ENCODE measurements at regions not wholly inside any gene's neighbourhood (a gene's known extent, or its start where the extent isn't known, plus 50 kb on each side); places are given as distances from the start of the nearest gene placed in this dataset.

DNA sequence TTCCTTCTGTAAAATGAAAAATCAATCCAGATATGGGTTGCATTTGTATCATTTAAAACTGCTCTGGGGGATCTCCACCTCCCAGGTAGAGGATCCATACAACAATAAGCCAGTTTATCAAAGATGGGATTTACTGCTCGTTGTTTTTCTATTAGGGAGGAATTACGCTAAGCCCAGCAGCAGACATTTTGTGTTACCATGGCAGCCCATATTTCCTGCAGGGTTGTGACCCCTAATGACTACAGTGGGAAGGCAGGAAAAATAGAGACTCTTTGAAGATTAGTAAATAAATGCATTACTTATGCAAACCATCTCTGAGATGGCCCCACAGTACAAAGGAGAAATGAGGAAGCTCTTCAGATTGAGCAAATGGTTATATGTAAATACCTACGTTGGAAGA lies 253.4 kb upstream of the GPR101 start:
- H3K9me3 ChIP-seq (ENCODE audit: control insufficient read depth, insufficient read depth, low read depth, low read length) = no peaks in the 10 kb centered on the region
- H4K20me1 ChIP-seq (ENCODE audit: control insufficient read depth, extremely low read depth, insufficient read depth, low read length) = no peaks in the 10 kb centered on the region
- H3K9ac ChIP-seq (ENCODE audit: insufficient read depth, low read length) = no peak overlapping the region
- no peaks in the 10 kb centered on the region for H3K27me3 ChIP-seq (ENCODE audit: control insufficient read depth, insufficient read depth, low read length)
- H3K27ac ChIP-seq (ENCODE audit: insufficient read depth, low read length) = no peak overlapping the region
- no peak overlapping the region for H3K4me3 ChIP-seq (replicated peaks in 1 of 4; ENCODE audit: control extremely low read depth in 1 of 4, insufficient read depth in 1 of 4, low read depth in 3 of 4, low read length in 4 of 4)
- H2AFZ ChIP-seq (ENCODE audit: low read length) = no peak overlapping the region
- TF ChIP-seq, protein P1, sequence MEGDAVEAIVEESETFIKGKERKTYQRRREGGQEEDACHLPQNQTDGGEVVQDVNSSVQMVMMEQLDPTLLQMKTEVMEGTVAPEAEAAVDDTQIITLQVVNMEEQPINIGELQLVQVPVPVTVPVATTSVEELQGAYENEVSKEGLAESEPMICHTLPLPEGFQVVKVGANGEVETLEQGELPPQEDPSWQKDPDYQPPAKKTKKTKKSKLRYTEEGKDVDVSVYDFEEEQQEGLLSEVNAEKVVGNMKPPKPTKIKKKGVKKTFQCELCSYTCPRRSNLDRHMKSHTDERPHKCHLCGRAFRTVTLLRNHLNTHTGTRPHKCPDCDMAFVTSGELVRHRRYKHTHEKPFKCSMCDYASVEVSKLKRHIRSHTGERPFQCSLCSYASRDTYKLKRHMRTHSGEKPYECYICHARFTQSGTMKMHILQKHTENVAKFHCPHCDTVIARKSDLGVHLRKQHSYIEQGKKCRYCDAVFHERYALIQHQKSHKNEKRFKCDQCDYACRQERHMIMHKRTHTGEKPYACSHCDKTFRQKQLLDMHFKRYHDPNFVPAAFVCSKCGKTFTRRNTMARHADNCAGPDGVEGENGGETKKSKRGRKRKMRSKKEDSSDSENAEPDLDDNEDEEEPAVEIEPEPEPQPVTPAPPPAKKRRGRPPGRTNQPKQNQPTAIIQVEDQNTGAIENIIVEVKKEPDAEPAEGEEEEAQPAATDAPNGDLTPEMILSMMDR (conservative IDR thresholded peaks at IDR 0.05 in 1 of 2, IDR thresholded peaks at IDR 0.05 in 1 of 2; ENCODE audit: low read depth in 1 of 2, low read length in 2 of 2) = no peak
- TF ChIP-seq EZH2 (IDR thresholded peaks at IDR 0.05; ENCODE audit: low read length, missing control alignments) = no peak
- no peak for DNase-seq (ENCODE audit: low read depth in 2 of 2)
- H3K4me1 ChIP-seq (ENCODE audit: control insufficient read depth, extremely low read depth, insufficient read depth, low read length) = no peaks in the 10 kb centered on the region
- H3K36me3 ChIP-seq (ENCODE audit: control insufficient read depth, insufficient read depth, low read length) = no peaks in the 10 kb centered on the region
- no peak overlapping the region for H3K4me2 ChIP-seq (ENCODE audit: extremely low read depth, insufficient read depth, low read length)
- no peaks in the 10 kb centered on the region for H3K79me2 ChIP-seq (ENCODE audit: control insufficient read depth, insufficient read depth, low read length)

DNA sequence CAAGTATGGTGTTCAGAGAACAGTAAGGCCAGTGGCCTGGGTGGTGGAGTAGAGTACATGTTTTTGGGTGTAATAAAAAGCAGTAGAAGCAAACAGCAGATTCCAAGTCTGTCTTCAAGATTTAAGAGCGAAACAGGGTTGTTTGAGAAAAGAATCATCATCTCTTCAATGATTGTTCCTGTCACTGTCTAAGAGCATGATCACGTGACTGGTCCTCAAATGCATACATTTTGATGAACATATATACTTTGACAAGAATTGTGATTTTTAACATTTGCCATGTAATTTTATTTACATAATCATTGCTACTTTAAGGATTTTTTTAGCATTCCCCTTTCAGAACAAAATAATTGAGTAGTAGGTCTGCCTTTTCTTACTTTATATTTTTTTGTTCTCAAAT lies 252.6 kb upstream of the GPR101 start:
- Histone ChIP-seq H3K4me2 (ENCODE audit: extremely low read depth, insufficient read depth, low read length) (no peak overlapping the region), H3K27ac (ENCODE audit: insufficient read depth, low read length) (no peak overlapping the region), H4K20me1 (ENCODE audit: control insufficient read depth, extremely low read depth, insufficient read depth, low read length) (no peaks in the 10 kb centered on the region), H3K4me3 (replicated peaks in 1 of 4; ENCODE audit: control extremely low read depth in 1 of 4, insufficient read depth in 1 of 4, low read depth in 3 of 4, low read length in 4 of 4) (no peak overlapping the region), H3K36me3 (ENCODE audit: control insufficient read depth, insufficient read depth, low read length) (no peaks in the 10 kb centered on the region), H2AFZ (ENCODE audit: low read length) (no peak overlapping the region), H3K79me2 (ENCODE audit: control insufficient read depth, insufficient read depth, low read length) (no peaks in the 10 kb centered on the region), H3K27me3 (ENCODE audit: control insufficient read depth, insufficient read depth, low read length) (no peaks in the 10 kb centered on the region), H3K4me1 (ENCODE audit: control insufficient read depth, extremely low read depth, insufficient read depth, low read length) (no peaks in the 10 kb centered on the region), H3K9ac (ENCODE audit: insufficient read depth, low read length) (no peak overlapping the region), H3K9me3 (ENCODE audit: control insufficient read depth, insufficient read depth, low read depth, low read length) (no peaks in the 10 kb centered on the region)
- DNase-seq (ENCODE audit: low read depth in 2 of 2) = no peak
- no peak for TF ChIP-seq EZH2 (IDR thresholded peaks at IDR 0.05; ENCODE audit: low read length, missing control alignments)
- TF ChIP-seq, protein P1 (conservative IDR thresholded peaks at IDR 0.05 in 1 of 2, IDR thresholded peaks at IDR 0.05 in 1 of 2; ENCODE audit: low read depth in 1 of 2, low read length in 2 of 2) = no peak

DNA sequence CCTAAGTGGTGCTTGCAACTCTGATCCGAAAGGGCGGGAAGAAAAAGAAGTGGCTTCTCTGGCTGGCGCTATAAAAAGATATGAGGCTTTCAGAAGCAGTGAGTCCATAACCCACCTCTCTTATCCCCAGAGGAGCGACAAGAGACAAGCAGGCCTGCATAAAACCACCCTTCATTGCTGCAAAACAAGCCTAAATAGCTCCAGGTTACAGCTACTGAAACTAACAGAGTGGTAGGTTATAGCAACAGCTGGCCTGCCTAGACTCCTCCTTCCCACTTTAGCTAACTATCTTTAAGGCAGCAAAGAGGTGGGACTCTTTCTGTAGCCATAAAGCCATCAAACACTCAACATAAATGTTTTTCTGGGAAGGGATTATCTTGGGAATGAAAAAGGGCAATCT lies 245.0 kb upstream of the GPR101 start:
- Histone ChIP-seq H3K4me1 (ENCODE audit: control insufficient read depth, extremely low read depth, insufficient read depth, low read length) (no peaks in the 10 kb centered on the region), H4K20me1 (ENCODE audit: control insufficient read depth, extremely low read depth, insufficient read depth, low read length) (no peaks in the 10 kb centered on the region), H3K9me3 (ENCODE audit: control insufficient read depth, insufficient read depth, low read depth, low read length) (no peaks in the 10 kb centered on the region), H3K9ac (ENCODE audit: insufficient read depth, low read length) (no peak overlapping the region), H3K4me2 (ENCODE audit: extremely low read depth, insufficient read depth, low read length) (no peak overlapping the region), H3K4me3 (replicated peaks in 1 of 4; ENCODE audit: control extremely low read depth in 1 of 4, insufficient read depth in 1 of 4, low read depth in 3 of 4, low read length in 4 of 4) (no peak overlapping the region), H3K27me3 (ENCODE audit: control insufficient read depth, insufficient read depth, low read length) (no peaks in the 10 kb centered on the region), H3K27ac (ENCODE audit: insufficient read depth, low read length) (no peak overlapping the region), H3K36me3 (ENCODE audit: control insufficient read depth, insufficient read depth, low read length) (no peaks in the 10 kb centered on the region), H3K79me2 (ENCODE audit: control insufficient read depth, insufficient read depth, low read length) (no peaks in the 10 kb centered on the region), H2AFZ (ENCODE audit: low read length) (no peak overlapping the region)
- no peak for TF ChIP-seq EZH2 (IDR thresholded peaks at IDR 0.05; ENCODE audit: low read length, missing control alignments)
- TF ChIP-seq, protein P1 (conservative IDR thresholded peaks at IDR 0.05 in 1 of 2, IDR thresholded peaks at IDR 0.05 in 1 of 2; ENCODE audit: low read depth in 1 of 2, low read length in 2 of 2) = no peak
- no peak for DNase-seq (ENCODE audit: low read depth in 2 of 2)
